Thyroid gland (tissue), 4 donors: ENCODE measurements at regions not wholly inside any gene's neighbourhood (a gene's known extent, or its start where the extent isn't known, plus 50 kb on each side); places are given as distances from the start of the nearest gene placed in this dataset.

Experiments
- DNase-seq, 2 donors: peaks; one replicate each; pipeline ENCODE4 v3.0.0-alpha.2; 2019
- H3K27ac ChIP-seq, 3 donors: fragments of 200-600 bp; sonication (generic); 1 replicate in 2 of 3; 2 replicates in 1 of 3; pipeline ENCODE4 v1.5.1; 2016 to 2019; ENCODE audit warnings: mild to moderate bottlenecking in 1 of 3, moderate library complexity in 1 of 3
- H3K27me3 ChIP-seq: fragments of 200-600 bp; sonication (generic); one replicate; pipeline ENCODE4 v1.5.1; 2019
- H3K36me3 ChIP-seq, 2 donors: fragments of 200-600 bp; sonication (generic); one replicate each; pipeline ENCODE4 v1.5.1; 2016 to 2019
- H3K4me1 ChIP-seq, 2 donors: fragments of 200-600 bp; sonication (generic); one replicate each; pipeline ENCODE4 v1.5.1; 2017 to 2019
- H3K4me3 ChIP-seq, 3 donors: fragments of 200-600 bp; sonication (generic); replicated peaks in 1 of 3; 1 replicate in 2 of 3; 2 replicates in 1 of 3; pipeline ENCODE4 v1.5.1; 2016; ENCODE audit warnings: mild to moderate bottlenecking in 1 of 3
- H3K9me3 ChIP-seq: fragments of 200-600 bp; sonication (generic); one replicate; pipeline ENCODE4 v1.5.1; 2017
- CTCF ChIP-seq, 6 experiments: fragments of 200-600 bp in 3 of 6; fragments of 450-650 bp in 3 of 6; sonication (generic) in 3 of 6; IDR thresholded peaks; one replicate each; pipeline ENCODE4 v1.5.1; 2016 to 2019; ENCODE audit warnings: antibody characterized with exemption in 6 of 6, mild to moderate bottlenecking in 2 of 6, inconsistent platforms in 1 of 6, moderate library complexity in 1 of 6
- POLR2A ChIP-seq, 2 donors: fragments of 450-650 bp; IDR thresholded peaks; one replicate each; pipeline ENCODE4 v1.6.1; 2017; ENCODE audit warnings: antibody characterized with exemption in 2 of 2, mild to moderate bottlenecking in 2 of 2, moderate library complexity in 1 of 2
- WGBS, 2 donors: methylation state at CpG; one replicate each; pipeline ENCODE4 v1.1.5; 2017; 5-methylcytosine and 5-hydroxymethylcytosine counted together
- intact Hi-C: fragments of 100-400 bp; cut with DNase I; formaldehyde crosslinking; loops from one replicate; pipeline ENCODE4 v1.15.1; 2023

DNA sequence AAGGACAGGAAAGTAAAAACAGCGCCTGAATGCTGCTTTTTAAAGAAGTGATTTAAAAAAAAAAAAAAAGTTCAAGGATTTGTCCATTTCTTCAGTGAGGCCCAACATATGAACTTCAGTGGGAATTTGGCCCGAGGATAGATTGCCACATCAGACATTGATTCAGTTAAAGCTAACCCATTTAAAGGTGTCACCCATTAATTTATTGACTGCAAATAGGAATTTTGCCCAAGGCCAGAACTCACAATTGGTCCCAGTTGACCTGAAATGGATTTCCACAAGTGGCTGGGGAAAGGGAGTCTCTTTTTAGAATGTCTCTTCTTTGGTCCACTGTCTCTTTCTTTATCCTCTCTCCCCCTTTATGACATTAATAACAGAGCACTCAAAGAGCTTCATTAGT lies 86.5 kb upstream of the RPL34 start:
- intact Hi-C loops, result no loop called here
- WGBS, 2 donors, result 66 to 86% methylated on average over 2 of the region's 2 CpGs

GRCh38 chr4:108533245-108533844 lies 87.0 kb upstream of the RPL34 start:
- Histone ChIP-seq H3K27ac (no peak overlapping the region), H3K4me3 (no peak overlapping the region), H3K27me3 (no peaks in the 10 kb centered on the region), H3K9me3 (no peaks in the 10 kb centered on the region), H3K4me1 (no peaks in the 10 kb centered on the region), H3K36me3 (no peaks in the 10 kb centered on the region)
- intact Hi-C loops, result no loop called here
- DNase-seq, result no peak
- 61 to 76% methylated on average over 4 of the region's 4 CpGs for WGBS, 2 donors
- no peak for TF ChIP-seq CTCF (IDR thresholded peaks at IDR 0.05)
- TF ChIP-seq POLR2A (IDR thresholded peaks at IDR 0.05), result no peak

More for the DNA sequence above, 86.5 kb upstream of the RPL34 start:
- Histone ChIP-seq H3K36me3 (no peaks in the 10 kb centered on the region), H3K4me1 (no peaks in the 10 kb centered on the region), H3K27me3 (no peaks in the 10 kb centered on the region), H3K27ac (no peak overlapping the region), H3K9me3 (no peaks in the 10 kb centered on the region), H3K4me3 (no peak overlapping the region)
- DNase-seq, result no peak
- no peak for TF ChIP-seq POLR2A (IDR thresholded peaks at IDR 0.05)
- TF ChIP-seq CTCF (IDR thresholded peaks at IDR 0.05), result no peak

- H3K27me3 ChIP-seq, result no peaks in the 10 kb centered on the region
- no peak overlapping the region for H3K27ac ChIP-seq
- no peak overlapping the region for H3K4me3 ChIP-seq
- TF ChIP-seq POLR2A (IDR thresholded peaks at IDR 0.05) (no peak), CTCF (IDR thresholded peaks at IDR 0.05) (no peak)
- DNase-seq, result no peak
- H3K4me1 ChIP-seq, result no peaks in the 10 kb centered on the region
- intact Hi-C loops, result no loop called here
- H3K36me3 ChIP-seq, result no peaks in the 10 kb centered on the region
- 82 to 89% methylated on average over 2 of the region's 2 CpGs for WGBS, 2 donors
- no peaks in the 10 kb centered on the region for H3K9me3 ChIP-seq
These were observed 87.6 kb upstream of the RPL34 start for GRCh38 chr4:108532738-108533137.

GRCh38 chr4:108532187-108532586 lies 88.2 kb upstream of the RPL34 start:
- intact Hi-C loops, result no loop called here
- H3K27me3 ChIP-seq, result no peaks in the 10 kb centered on the region
- no peaks in the 10 kb centered on the region for H3K36me3 ChIP-seq
- TF ChIP-seq CTCF (IDR thresholded peaks at IDR 0.05) (no peak), POLR2A (IDR thresholded peaks at IDR 0.05) (no peak)
- DNase-seq, result no peak
- 85 to 87% methylated on average over 5 of the region's 5 CpGs for WGBS, 2 donors
- no peaks in the 10 kb centered on the region for H3K4me1 ChIP-seq
- no peaks in the 10 kb centered on the region for H3K9me3 ChIP-seq
- no peak overlapping the region for H3K4me3 ChIP-seq
- no peak overlapping the region for H3K27ac ChIP-seq

DNA sequence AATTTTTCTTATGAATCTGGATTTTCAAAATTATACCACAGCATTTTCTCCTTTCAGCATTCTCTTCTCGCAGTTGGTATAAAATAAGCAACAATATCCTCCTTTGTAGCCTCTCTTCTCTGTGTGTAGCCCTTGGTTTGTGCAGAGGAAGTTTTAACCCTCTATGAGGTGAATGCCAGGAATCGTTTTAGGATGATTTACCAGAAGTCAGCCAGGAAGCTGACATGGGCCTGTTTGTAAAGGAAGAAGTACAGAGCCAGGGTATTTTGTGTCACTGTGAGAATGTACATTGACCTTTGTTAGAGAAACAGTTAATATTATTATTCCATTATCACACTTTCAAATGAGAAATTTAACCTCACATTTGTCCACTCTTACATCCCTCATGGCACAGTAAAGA lies 88.9 kb upstream of the RPL34 start:
- Histone ChIP-seq H3K9me3 (no peaks in the 10 kb centered on the region), H3K27ac (no peak overlapping the region), H3K36me3 (no peaks in the 10 kb centered on the region), H3K27me3 (no peaks in the 10 kb centered on the region), H3K4me1 (no peaks in the 10 kb centered on the region), H3K4me3 (no peak overlapping the region)
- TF ChIP-seq POLR2A (IDR thresholded peaks at IDR 0.05) (no peak), CTCF (IDR thresholded peaks at IDR 0.05) (no peak)
- intact Hi-C loops, result no loop called here
- WGBS, 2 donors, result 66% methylated on average over 2 of the region's 2 CpGs
- DNase-seq, result no peak
